SK-N-MC (cell line): ENCODE measurements at regions not wholly inside any gene's neighbourhood (a gene's known extent, or its start where the extent isn't known, plus 50 kb on each side); places are given as distances from the start of the nearest gene placed in this dataset.
A peak's percentile ranks its signal among the peaks of the same experiment; 100 is the strongest.

Experiments used
- DNase-seq: peaks from one replicate; pipeline ENCODE4 v3.0.0-alpha.2; 2011; ENCODE audit warnings: low read depth, low spot score
- H3K27ac ChIP-seq: fragments of 200-600 bp; sonication (generic); 2 replicates; pipeline ENCODE4 v1.5.1; 2016; ENCODE audit warnings: mixed run types
- H3K36me3 ChIP-seq: fragments of 200-600 bp; sonication (generic); 2 replicates; pipeline ENCODE4 v1.6.1; 2017; ENCODE audit warnings: antibody characterized with exemption, low read length, mixed read lengths; ENCODE audit not compliant: insufficient read depth
- H3K4me3 ChIP-seq: fragments of 200-600 bp; sonication (generic); 2 replicates; pipeline ENCODE4 v1.5.1; 2016
- H3K9ac ChIP-seq: fragments of 200-600 bp; sonication (generic); 2 replicates; pipeline ENCODE4 v1.8.0; 2017; ENCODE audit warnings: mixed run types, mixed read lengths; ENCODE audit not compliant: insufficient read length
- H3K9me3 ChIP-seq: fragments of 200-600 bp; sonication (generic); 2 replicates; pipeline ENCODE4 v1.6.1; 2017; ENCODE audit warnings: low read depth, mild to moderate bottlenecking, antibody characterized with exemption, low read length, moderate library complexity, mixed read lengths
- EZH2 ChIP-seq: fragments of 200-600 bp; sonication (generic); IDR thresholded peaks from one replicate; pipeline ENCODE4 v1.6.1; 2017; ENCODE audit warnings: antibody characterized with exemption
- FOXP2 ChIP-seq: optimal IDR thresholded peaks from 2 replicates; pipeline ENCODE3; 2011; ENCODE audit warnings: mild to moderate bottlenecking, moderate library complexity; ENCODE audit not compliant: insufficient read depth; ENCODE audit errors: extremely low read length, control extremely low read depth
- POLR2AphosphoS5 ChIP-seq: IDR thresholded peaks from 2 replicates; pipeline ENCODE4 v1.6.1; 2012; ENCODE audit warnings: mild to moderate bottlenecking, low read depth, low read length, borderline replicate concordance

- no peak for DNase-seq
- no peak for TF ChIP-seq EZH2
- no peak for TF ChIP-seq FOXP2
- TF ChIP-seq POLR2AphosphoS5 = no peak
- no peak overlapping the region for H3K4me3 ChIP-seq
- no peak overlapping the region for H3K9ac ChIP-seq
- no peaks in the 10 kb centered on the region for H3K36me3 ChIP-seq
- peaks cover 1% of the 10 kb centered on the region; the same call in 1 of the 2 replicates for H3K9me3 ChIP-seq
- no peak overlapping the region for H3K27ac ChIP-seq
Observed at GRCh38 chr5:108531367-108532128, 149.7 kb upstream of the FBXL17 start.

GRCh38 chr5:108530706-108531105 lies 148.8 kb upstream of the FBXL17 start:
- no peak for DNase-seq
- no peak overlapping the region for H3K9ac ChIP-seq
- no peaks in the 10 kb centered on the region for H3K36me3 ChIP-seq

GRCh38 chr5:108529381-108529780 lies 147.5 kb upstream of the FBXL17 start:
- TF ChIP-seq POLR2AphosphoS5 = no peak
- no peak for TF ChIP-seq FOXP2
- no peak for TF ChIP-seq EZH2
- Histone ChIP-seq H3K4me3 (no peak overlapping the region), H3K9me3 (peaks cover 4% of the 10 kb centered on the region; the same call in 1 of the 2 replicates), H3K36me3 (no peaks in the 10 kb centered on the region), H3K9ac (no peak overlapping the region), H3K27ac (no peak overlapping the region)
- no peak for DNase-seq

More at GRCh38 chr5:108530706-108531105, 148.8 kb upstream of the FBXL17 start:
- no peak for TF ChIP-seq FOXP2
- H3K27ac ChIP-seq = no peak overlapping the region
- H3K4me3 ChIP-seq = no peak overlapping the region
- peaks cover 4% of the 10 kb centered on the region; the same call in 1 of the 2 replicates for H3K9me3 ChIP-seq

- peaks cover 4% of the 10 kb centered on the region; the same call in 1 of the 2 replicates for H3K9me3 ChIP-seq
- TF ChIP-seq FOXP2 (no peak), EZH2 (no peak), POLR2AphosphoS5 (no peak; the same call in 1 of the 2 replicates)
- H3K4me3 ChIP-seq = no peak overlapping the region
- no peak for DNase-seq
- H3K9ac ChIP-seq = no peak overlapping the region
- no peak overlapping the region for H3K27ac ChIP-seq
- H3K36me3 ChIP-seq = no peaks in the 10 kb centered on the region
Observed at GRCh38 chr5:108528655-108529054, 146.8 kb upstream of the FBXL17 start.

GRCh38 chr5:108524564-108524963 lies 142.7 kb upstream of the FBXL17 start:
- Histone ChIP-seq H3K27ac (no peak overlapping the region), H3K4me3 (no peak overlapping the region), H3K9me3 (peaks cover 4% of the 10 kb centered on the region; the same call in 1 of the 2 replicates), H3K36me3 (no peaks in the 10 kb centered on the region), H3K9ac (no peak overlapping the region)
- no peak for DNase-seq
- no peak for TF ChIP-seq FOXP2
- TF ChIP-seq POLR2AphosphoS5 = no peak
- TF ChIP-seq EZH2 = no peak

- no peak overlapping the region for H3K27ac ChIP-seq
- H3K9ac ChIP-seq = no peak overlapping the region
- TF ChIP-seq FOXP2 (no peak), POLR2AphosphoS5 (no peak), EZH2 (no peak)
- H3K36me3 ChIP-seq = no peaks in the 10 kb centered on the region
- peaks cover 4% of the 10 kb centered on the region; the same call in 1 of the 2 replicates for H3K9me3 ChIP-seq
- no peak overlapping the region for H3K4me3 ChIP-seq
- no peak for DNase-seq
Observed at GRCh38 chr5:108523360-108523759, 141.5 kb upstream of the FBXL17 start.

- Histone ChIP-seq H3K9me3 (peaks cover 4% of the 10 kb centered on the region; the same call in 1 of the 2 replicates), H3K4me3 (no peak overlapping the region), H3K36me3 (no peaks in the 10 kb centered on the region), H3K27ac (no peak overlapping the region), H3K9ac (no peak overlapping the region)
- DNase-seq = peak; percentile 42
- no peak for TF ChIP-seq POLR2AphosphoS5
- TF ChIP-seq EZH2 = no peak
- no peak for TF ChIP-seq FOXP2
Observed at GRCh38 chr5:108521841-108522506, 140.1 kb upstream of the FBXL17 start.

GRCh38 chr5:108521011-108521700 lies 139.3 kb upstream of the FBXL17 start:
- DNase-seq = no peak
- Histone ChIP-seq H3K27ac (no peak overlapping the region), H3K9me3 (no peaks in the 10 kb centered on the region), H3K9ac (no peak overlapping the region), H3K4me3 (no peak overlapping the region), H3K36me3 (no peaks in the 10 kb centered on the region)
- TF ChIP-seq FOXP2 (no peak), EZH2 (no peak), POLR2AphosphoS5 (no peak)
